NCI-H146 (cell line): ENCODE measurements at regions not wholly inside any gene's neighbourhood (a gene's known extent, or its start where the extent isn't known, plus 50 kb on each side); places are given as distances from the start of the nearest gene placed in this dataset.
"Not testable (repeated sequence)": the region's sequence is repeated elsewhere in the genome, so short reads cannot be mapped to it uniquely, and the experiment has no call there.

Experiments
- DNase-seq: peaks from one replicate; lab custom pipeline; 2025; lab: John Stamatoyannopoulos, UW

DNA sequence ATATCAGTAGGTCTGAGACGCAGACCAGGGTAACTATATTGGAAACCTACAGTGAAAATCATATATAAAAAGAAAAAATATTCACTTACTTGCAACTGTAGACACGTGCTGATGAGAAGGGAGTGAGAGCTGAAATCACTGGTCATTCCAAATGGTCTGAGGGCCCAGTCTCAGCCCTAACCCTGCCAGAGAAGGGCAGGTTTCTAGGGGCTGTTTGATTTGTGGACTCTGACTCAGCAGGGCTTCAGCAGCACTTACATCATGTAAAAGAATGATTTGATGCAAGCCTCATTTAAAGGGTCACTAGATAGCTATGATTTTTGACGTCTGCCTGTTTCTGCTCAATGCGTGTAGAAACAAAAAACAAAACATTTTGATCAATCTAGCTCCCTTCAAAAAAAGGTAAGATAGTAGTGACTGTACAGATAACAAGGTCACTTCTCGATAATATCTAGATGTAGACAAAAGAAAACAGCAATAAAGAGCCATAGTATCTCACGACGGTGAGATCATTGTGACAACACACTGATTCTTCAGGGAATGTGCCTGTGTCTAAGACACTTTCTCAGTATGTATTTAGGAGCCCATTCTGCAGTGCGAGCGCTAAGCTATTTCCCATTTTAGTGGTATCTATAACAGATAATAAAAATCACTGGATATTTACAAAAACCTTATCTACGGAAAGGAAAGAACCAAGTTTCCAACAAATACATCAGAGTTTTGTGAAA lies 307.2 kb downstream of the HIVEP2 start:
- no peak for DNase-seq

- no peak for DNase-seq
These were observed 302.3 kb downstream of the HIVEP2 start for GRCh38 chr6:142642651-142643050.

DNA sequence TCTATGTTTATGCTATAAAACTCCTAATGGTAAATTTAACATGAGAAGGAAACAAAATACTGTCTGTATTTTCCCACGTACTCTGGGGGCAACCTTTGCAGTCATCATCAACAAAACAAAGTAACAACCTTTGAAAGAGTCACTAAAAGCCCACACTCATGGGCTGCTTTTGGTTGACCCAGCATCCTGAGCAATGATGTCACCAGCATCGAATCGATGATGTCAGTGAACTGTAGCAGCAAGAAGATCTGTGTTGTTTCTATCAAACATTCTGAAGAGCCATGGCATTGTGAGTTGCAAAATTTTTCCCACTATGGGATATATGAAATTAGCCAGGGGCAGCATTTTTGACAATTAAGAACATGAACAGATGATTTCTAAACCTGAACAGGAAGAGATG lies 300.1 kb downstream of the HIVEP2 start:
- DNase-seq, result no peak

GRCh38 chr6:142645663-142646062 lies 299.3 kb downstream of the HIVEP2 start:
- DNase-seq, result no peak

DNA sequence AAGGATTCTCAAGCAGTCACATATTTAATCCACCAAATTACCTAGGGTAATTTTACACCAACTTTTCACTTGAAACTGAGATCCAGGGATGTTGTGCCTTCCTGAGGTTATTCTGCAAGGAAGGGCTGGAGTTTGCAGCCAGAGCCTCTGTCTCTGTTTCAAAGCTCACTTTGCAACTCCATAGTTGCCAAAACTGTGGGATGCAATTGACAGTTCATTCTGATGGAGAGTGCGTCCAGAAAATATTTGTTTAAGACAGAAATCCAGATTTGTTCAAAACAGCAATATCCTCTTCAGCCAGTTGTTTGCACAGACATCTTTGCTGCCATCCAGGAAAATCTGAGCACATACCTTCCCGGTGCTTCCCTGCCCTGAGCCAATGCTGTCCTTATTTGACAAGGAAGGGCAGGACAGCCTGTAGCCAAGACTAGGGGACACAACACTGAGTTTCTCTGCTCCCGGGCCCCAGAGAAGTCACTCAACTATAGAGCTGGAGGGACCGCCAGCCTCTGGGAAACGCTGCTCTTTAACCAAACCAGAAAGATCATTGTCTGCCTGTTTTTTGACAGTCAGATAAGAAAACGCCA lies 297.4 kb downstream of the HIVEP2 start:
- DNase-seq, result no peak

DNA sequence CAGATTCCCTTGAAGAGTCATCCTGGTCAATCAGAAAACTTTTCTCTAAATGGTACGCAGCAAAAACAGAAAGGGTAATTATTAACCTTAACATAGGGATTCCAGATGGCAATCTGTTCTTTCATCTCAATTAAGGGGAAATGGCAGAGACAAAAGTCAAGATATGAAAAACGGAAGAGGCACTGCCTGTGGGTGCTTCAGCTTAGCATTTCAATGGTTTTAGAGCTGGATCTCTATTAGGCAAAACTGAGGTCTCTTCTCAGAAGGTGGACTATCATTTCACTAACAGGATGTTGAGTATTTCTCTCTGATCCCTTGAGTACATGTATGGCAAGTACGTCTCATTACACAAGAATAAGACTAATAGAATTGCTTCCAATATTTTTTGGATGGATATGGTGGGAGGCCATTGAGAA lies 296.9 kb downstream of the HIVEP2 start:
- DNase-seq, result no peak

DNA sequence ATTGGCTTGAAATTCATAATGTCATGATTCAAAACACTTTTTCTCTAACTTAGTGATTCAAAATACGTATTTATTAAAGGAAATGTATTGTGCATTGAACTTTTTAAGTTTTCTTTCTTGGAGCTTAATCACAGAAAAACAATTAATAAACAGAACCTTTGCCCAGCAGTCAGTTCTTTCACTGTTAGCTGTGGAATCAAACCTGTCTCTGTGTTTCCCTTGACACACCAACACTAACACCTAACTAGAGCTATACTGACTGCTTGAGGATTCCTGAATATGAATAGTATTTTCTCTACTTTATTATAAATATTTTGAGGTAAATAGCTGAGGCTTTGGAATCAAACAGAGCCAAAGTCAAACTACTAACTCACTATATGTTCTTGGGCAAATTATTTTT lies 296.4 kb downstream of the HIVEP2 start:
- DNase-seq, result no peak

- DNase-seq, result not testable (repeated sequence)
These were observed 295.3 kb downstream of the HIVEP2 start for GRCh38 chr6:142649438-142650234.

DNA sequence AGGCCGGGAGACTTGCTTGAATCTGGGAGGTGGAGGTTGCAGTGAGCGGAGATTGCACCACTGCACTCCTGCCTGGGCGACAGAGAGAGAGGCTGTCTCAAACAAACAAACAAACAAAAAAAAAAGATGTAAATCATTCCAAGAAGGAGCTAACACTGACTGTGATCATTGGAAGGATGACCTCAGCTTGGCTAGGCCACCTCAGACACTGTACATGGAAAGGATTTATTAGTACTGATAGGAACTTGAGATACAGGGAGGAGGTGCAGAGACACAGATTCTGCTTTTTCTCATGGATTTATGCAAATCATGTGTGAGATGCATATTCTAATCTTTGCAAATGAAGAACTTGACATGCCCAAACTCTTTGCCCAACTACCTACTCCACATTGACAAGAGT lies 293.6 kb downstream of the HIVEP2 start:
- DNase-seq, result no peak

DNA sequence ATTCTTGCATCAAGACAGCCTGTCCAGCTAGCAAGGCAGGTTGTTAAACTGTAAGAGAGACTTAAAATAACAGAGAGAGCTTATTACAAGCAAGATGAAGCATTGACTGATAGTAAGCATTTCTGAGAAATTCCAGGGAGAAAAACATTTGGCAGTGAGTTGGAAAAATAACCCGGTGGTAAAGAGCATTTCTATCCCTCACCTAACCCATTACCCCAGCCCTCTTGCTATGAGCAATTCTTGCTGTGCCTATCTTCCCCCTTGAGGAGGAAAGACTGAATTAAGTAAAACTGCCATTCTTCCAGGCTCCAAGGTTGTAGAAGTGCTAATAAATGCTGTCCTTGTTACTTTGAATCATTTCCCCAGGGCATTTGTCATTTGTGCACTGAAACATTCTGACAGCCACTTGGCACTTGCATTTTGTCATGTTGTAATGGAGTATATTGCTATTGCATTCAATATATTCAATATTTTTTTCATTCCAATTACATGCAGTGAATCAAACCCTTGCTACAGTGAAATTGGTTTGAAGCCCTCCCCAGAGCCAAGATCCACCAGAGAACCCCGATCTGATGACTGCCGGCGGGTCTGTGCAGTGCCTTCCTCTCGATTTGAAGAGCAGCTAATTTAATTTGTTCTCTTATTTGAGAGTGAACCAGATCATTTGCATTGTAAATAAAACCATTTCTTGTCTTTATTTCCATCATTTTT lies 291.1 kb downstream of the HIVEP2 start:
- DNase-seq, result no peak

- no peak for DNase-seq
These were observed 285.3 kb downstream of the HIVEP2 start for GRCh38 chr6:142659661-142660060.

- no peak for DNase-seq
These were observed 279.6 kb downstream of the HIVEP2 start for GRCh38 chr6:142665393-142665792.

DNA sequence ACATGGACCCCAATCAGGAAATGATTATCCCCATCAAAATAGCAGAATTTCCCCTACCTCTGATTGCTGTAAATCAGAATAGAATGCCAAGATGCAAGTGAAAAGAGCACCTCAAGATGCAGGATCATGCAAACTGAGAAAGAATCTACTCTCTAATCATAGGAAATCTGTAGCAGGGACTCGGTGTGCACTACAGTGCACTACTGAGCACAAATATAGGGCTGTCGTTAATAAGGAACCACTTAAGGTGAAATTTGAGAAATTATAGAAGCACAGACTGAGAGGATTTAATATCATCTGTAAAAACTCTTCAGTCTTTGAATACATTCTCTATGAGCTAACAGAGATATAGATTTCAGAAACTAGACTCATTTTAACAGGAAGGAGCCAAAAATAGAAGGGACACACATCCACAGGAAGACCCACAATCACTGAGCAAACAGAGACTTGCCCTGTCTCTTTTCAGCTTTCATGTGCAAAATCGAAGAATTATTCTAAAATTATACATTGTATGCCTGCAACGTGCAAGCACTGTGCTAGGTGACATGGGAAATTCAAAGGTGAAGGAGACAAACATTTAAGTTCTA lies 278.3 kb downstream of the HIVEP2 start:
- no peak for DNase-seq

GRCh38 chr6:142669471-142670351 lies 275.3 kb downstream of the HIVEP2 start:
- DNase-seq, result no peak

DNA sequence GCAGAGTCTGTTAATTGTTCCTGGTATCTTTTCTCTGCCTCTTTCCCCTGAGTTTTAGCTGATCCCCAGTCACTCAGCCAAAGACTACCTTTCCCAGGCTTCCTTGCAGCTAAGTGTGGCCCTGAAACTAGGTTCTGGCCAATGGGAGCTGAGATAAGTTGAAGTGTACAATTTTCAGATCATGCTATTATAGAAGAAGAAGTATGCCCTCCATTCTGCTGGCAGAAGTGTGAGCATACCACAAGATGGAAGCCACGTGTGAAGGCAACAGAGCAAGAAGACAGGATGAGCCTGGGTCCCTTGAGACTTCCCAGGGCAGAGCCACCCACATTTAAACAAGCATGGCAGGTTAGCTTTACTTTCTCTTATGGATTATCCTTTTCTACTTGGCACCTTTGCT lies 273.2 kb downstream of the HIVEP2 start:
- no peak for DNase-seq

- DNase-seq, result no peak
These were observed 269.5 kb downstream of the HIVEP2 start for GRCh38 chr6:142675517-142675916.

GRCh38 chr6:142676027-142676443 lies 268.9 kb downstream of the HIVEP2 start:
- DNase-seq, result no peak

DNA sequence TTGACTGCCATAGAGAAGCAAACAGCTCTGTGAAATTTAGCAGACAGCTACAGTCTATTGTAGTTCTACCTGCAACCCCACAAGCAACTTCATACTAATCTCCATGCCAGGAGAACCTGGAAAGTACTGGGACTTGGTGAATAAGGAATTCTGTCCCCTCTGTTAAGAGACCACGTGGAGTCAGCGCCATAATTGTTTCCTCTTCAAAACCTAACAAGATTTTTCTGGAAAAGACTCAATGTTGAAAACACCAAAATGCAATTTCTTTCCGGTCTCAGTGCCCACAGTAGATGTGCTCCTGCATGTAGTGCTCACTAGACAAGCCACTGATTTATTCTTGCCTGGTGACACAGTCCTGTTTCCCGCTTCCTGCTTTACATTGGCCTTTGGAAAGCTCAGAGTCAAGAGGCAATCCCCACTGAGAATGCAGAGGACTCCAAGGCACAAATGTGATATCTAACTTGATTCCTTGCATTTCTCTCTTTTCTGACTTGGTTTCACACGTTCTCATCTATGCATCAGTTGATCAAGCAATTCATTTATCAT lies 268.3 kb downstream of the HIVEP2 start:
- DNase-seq, result no peak

GRCh38 chr6:142679907-142680700 lies 264.9 kb downstream of the HIVEP2 start:
- no peak for DNase-seq

DNA sequence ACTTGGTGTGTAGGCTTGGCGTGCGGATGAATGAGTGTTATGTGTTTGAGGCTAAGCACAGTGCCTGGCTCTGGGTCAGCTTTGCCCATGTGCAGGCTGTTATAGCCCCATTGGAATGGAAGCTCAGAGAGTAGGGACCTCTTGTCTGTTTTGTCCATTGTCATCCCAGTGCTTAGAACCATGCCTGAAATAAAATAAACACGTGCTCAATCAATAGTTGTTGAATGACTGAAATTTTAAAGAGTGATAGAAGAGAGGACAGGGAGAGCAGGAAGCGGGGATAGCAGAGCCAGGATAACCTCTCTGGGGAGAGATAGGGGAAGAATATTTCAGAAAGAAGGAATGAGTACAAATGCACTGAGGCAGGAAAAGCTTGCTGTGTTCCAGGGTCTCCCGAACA lies 263.9 kb downstream of the HIVEP2 start:
- no peak for DNase-seq
